GM21360 (cell line): ENCODE measurements at regions not wholly inside any gene's neighbourhood (a gene's known extent, or its start where the extent isn't known, plus 50 kb on each side); places are given as distances from the start of the nearest gene placed in this dataset.

Source experiments
- ATAC-seq: cut with Tn5 transposase; IDR thresholded peaks from one replicate; pipeline ENCODE4 v1.9.1; 2021; ENCODE audit warnings: mild to moderate bottlenecking, moderate library complexity; ENCODE audit not compliant: unreplicated experiment

- no peak for ATAC-seq
Measured at GRCh38 chr6:164262348-164262747, 847.8 kb downstream of the QKI start.

GRCh38 chr6:164258421-164258820 lies 843.9 kb downstream of the QKI start:
- no peak for ATAC-seq

- no peak for ATAC-seq
Measured at GRCh38 chr6:164252948-164253347, 838.4 kb downstream of the QKI start.

GRCh38 chr6:164252291-164252690 lies 837.8 kb downstream of the QKI start:
- ATAC-seq: no peak

GRCh38 chr6:164247106-164247505 lies 832.6 kb downstream of the QKI start:
- no peak for ATAC-seq

- no peak for ATAC-seq
Measured at GRCh38 chr6:164246082-164246481, 831.6 kb downstream of the QKI start.

GRCh38 chr6:164243949-164244348 lies 829.4 kb downstream of the QKI start:
- no peak for ATAC-seq

- ATAC-seq: no peak
Measured at GRCh38 chr6:164243012-164243610, 828.6 kb downstream of the QKI start.

- ATAC-seq: no peak
Measured at GRCh38 chr6:164230804-164231203, 816.3 kb downstream of the QKI start.

- ATAC-seq: no peak
Measured at GRCh38 chr6:164230259-164230658, 815.7 kb downstream of the QKI start.

GRCh38 chr6:164229716-164230115 lies 815.2 kb downstream of the QKI start:
- no peak for ATAC-seq

GRCh38 chr6:164227952-164228522 lies 813.5 kb downstream of the QKI start:
- ATAC-seq: no peak

- ATAC-seq: no peak
Measured at GRCh38 chr6:164216839-164217238, 802.3 kb downstream of the QKI start.

- ATAC-seq: no peak
Measured at GRCh38 chr6:164216368-164216767, 801.9 kb downstream of the QKI start.

- ATAC-seq: no peak
Measured at GRCh38 chr6:164214066-164214465, 799.5 kb downstream of the QKI start.

- ATAC-seq: no peak
Measured at GRCh38 chr6:164211254-164211653, 796.7 kb downstream of the QKI start.

- ATAC-seq: no peak
Measured at GRCh38 chr6:164210783-164211182, 796.3 kb downstream of the QKI start.

- no peak for ATAC-seq
Measured at GRCh38 chr6:164210323-164210722, 795.8 kb downstream of the QKI start.

- ATAC-seq: no peak
Measured at GRCh38 chr6:164208371-164208770, 793.9 kb downstream of the QKI start.

- no peak for ATAC-seq
Measured at GRCh38 chr6:164206807-164207423, 792.4 kb downstream of the QKI start.

GRCh38 chr6:164200071-164200470 lies 785.6 kb downstream of the QKI start:
- no peak for ATAC-seq

- ATAC-seq: no peak
Measured at GRCh38 chr6:164195942-164196281, 781.4 kb downstream of the QKI start.
